Neuronal stem cell (in vitro differentiated cells): ENCODE measurements at regions not wholly inside any gene's neighbourhood (a gene's known extent, or its start where the extent isn't known, plus 50 kb on each side); places are given as distances from the start of the nearest gene placed in this dataset.

Source experiments
- DNase-seq: peaks from one replicate; pipeline ENCODE4 v3.0.0-alpha.2; 2013; ENCODE audit warnings: low spot score
- H2AFZ ChIP-seq: one replicate; pipeline ENCODE4 v1.6.1; 2013; ENCODE audit warnings: mild to moderate bottlenecking, low read length, inconsistent platforms
- H2AK5ac ChIP-seq: 2 replicates; pipeline ENCODE4 v1.6.1; 2013; ENCODE audit warnings: low read depth, mild to moderate bottlenecking, inconsistent platforms, low read length, moderate library complexity, mixed read lengths
- H2BK120ac ChIP-seq: 2 replicates; pipeline ENCODE4 v1.6.1; 2013; ENCODE audit warnings: low read depth, mild to moderate bottlenecking, inconsistent platforms, low read length, moderate library complexity, mixed read lengths
- H2BK12ac ChIP-seq: one replicate; pipeline ENCODE4 v1.6.1; 2013; ENCODE audit warnings: low read length, inconsistent platforms
- H2BK15ac ChIP-seq: 2 replicates; pipeline ENCODE4 v1.6.1; 2013; ENCODE audit warnings: mild to moderate bottlenecking, low read length, inconsistent platforms, mixed read lengths
- H2BK5ac ChIP-seq: one replicate; pipeline ENCODE4 v1.6.1; 2013; ENCODE audit warnings: inconsistent platforms, mild to moderate bottlenecking, low read length, moderate library complexity
- H3K14ac ChIP-seq: one replicate; pipeline ENCODE4 v1.6.1; 2013; ENCODE audit warnings: low read length, inconsistent platforms
- H3K18ac ChIP-seq: 2 replicates; pipeline ENCODE4 v1.6.1; 2013; ENCODE audit warnings: low read length, inconsistent platforms
- H3K23ac ChIP-seq: 2 replicates; pipeline ENCODE4 v1.6.1; 2013; ENCODE audit warnings: low read depth, mild to moderate bottlenecking, mixed read lengths, low read length, inconsistent platforms; ENCODE audit not compliant: poor library complexity
- H3K27ac ChIP-seq: replicated peaks from 3 replicates; pipeline ENCODE4 v1.5.1; 2013; ENCODE audit warnings: low read length, inconsistent platforms
- H3K27me3 ChIP-seq, 3 experiments: 2 replicates each; pipeline ENCODE4 v1.6.1; 2013; ENCODE audit warnings: low read length in 3 of 3, mild to moderate bottlenecking in 2 of 3, inconsistent platforms in 1 of 3, low read depth in 1 of 3, mixed read lengths in 1 of 3, moderate library complexity in 1 of 3; ENCODE audit not compliant: control insufficient read depth in 3 of 3, insufficient read depth in 3 of 3
- H3K36me3 ChIP-seq, 2 donors: replicated peaks in 1 of 2; 2 replicates each; pipeline ENCODE4 v1.6.1; 2013; ENCODE audit warnings: low read length in 2 of 2; ENCODE audit not compliant: control insufficient read depth in 2 of 2, insufficient read depth in 2 of 2
- H3K4ac ChIP-seq: 2 replicates; pipeline ENCODE4 v1.6.1; 2013; ENCODE audit warnings: inconsistent platforms, mild to moderate bottlenecking, low read length, moderate library complexity
- H3K4me1 ChIP-seq, 2 donors: 1 replicate in 1 of 2; 2 replicates in 1 of 2; pipeline ENCODE4 v1.6.1; 2013; ENCODE audit warnings: low read length in 2 of 2, low read depth in 1 of 2; ENCODE audit not compliant: control insufficient read depth in 2 of 2, insufficient read depth in 1 of 2
- H3K4me2 ChIP-seq: one replicate; pipeline ENCODE4 v1.6.1; 2013; ENCODE audit warnings: mild to moderate bottlenecking, low read length, inconsistent platforms; ENCODE audit not compliant: insufficient read depth, poor library complexity, severe bottlenecking
- H3K4me3 ChIP-seq, 2 donors: 2 replicates each; pipeline ENCODE4 v1.5.1; 2013; ENCODE audit warnings: low read length in 2 of 2, mild to moderate bottlenecking in 2 of 2, inconsistent platforms in 1 of 2, moderate library complexity in 1 of 2
- H3K79me1 ChIP-seq: one replicate; pipeline ENCODE4 v1.6.1; 2013; ENCODE audit warnings: low read depth, mild to moderate bottlenecking, inconsistent platforms, low read length, moderate library complexity
- H3K9ac ChIP-seq: one replicate; pipeline ENCODE4 v1.6.1; 2013; ENCODE audit warnings: mild to moderate bottlenecking, low read depth, low read length, inconsistent platforms; ENCODE audit not compliant: poor library complexity
- H3K9me3 ChIP-seq, 2 donors: replicated peaks in 1 of 2; 2 replicates each; pipeline versions ENCODE3 to v1.6.1; 2013; ENCODE audit warnings: low read length in 2 of 2, mild to moderate bottlenecking in 2 of 2, inconsistent platforms in 1 of 2, low read depth in 1 of 2, mixed read lengths in 1 of 2, moderate library complexity in 1 of 2; ENCODE audit not compliant: control insufficient read depth in 2 of 2, insufficient read depth in 1 of 2
- H4K8ac ChIP-seq: one replicate; pipeline ENCODE4 v1.6.1; 2013; ENCODE audit warnings: low read depth, mild to moderate bottlenecking, inconsistent platforms, low read length, moderate library complexity
- H4K91ac ChIP-seq: one replicate; pipeline ENCODE4 v1.6.1; 2013; ENCODE audit warnings: low read length, low read depth, mild to moderate bottlenecking, inconsistent platforms; ENCODE audit not compliant: poor library complexity
- WGBS, 2 donors: extraction: QIAGEN DNeasy Blood & Tissue Kit; methylation state at CpG; one replicate each; pipeline ENCODE4 v1.1.7; 2013; ENCODE audit warnings: missing lambda C conversion rate in 2 of 2, mixed read lengths in 1 of 2; ENCODE audit not compliant: insufficient read length in 2 of 2, insufficient replicate concordance in 1 of 2; ENCODE audit errors: extremely low coverage in 2 of 2; 5-methylcytosine and 5-hydroxymethylcytosine counted together

- Histone ChIP-seq H3K4me1 (no peaks in the 10 kb centered on the region), H3K14ac (no peak overlapping the region), H3K23ac (peak overlapping the region; percentile 62), H3K18ac (peak overlapping the region; percentile 53), H2AFZ (no peak overlapping the region), H3K4me3 (no peak overlapping the region), H3K4me2 (no peak overlapping the region), H3K9me3 (peaks cover 0 to 3% of the 10 kb centered on the region in 2 donors), H4K8ac (no peak overlapping the region), H3K4ac (peak overlapping the region; percentile 29), H3K27me3 (no peaks in the 10 kb centered on the region), H4K91ac (no peak overlapping the region), H3K9ac (no peak overlapping the region), H2AK5ac (peak overlapping the region; percentile 64), H3K79me1 (no peaks in the 10 kb centered on the region), H2BK12ac (no peak overlapping the region), H3K36me3 (no peaks in the 10 kb centered on the region), H3K27ac (no peak overlapping the region), H2BK5ac (no peak overlapping the region), H2BK15ac (peak overlapping the region; percentile 21), H2BK120ac (peak overlapping the region; percentile 83)
- no CpG with 5 or more reads among the region's 4 CpGs for WGBS, 2 donors
- no peak for DNase-seq
Observed at GRCh38 chr10:32123021-32123420, 66.8 kb upstream of the KIF5B start.

- Histone ChIP-seq H2BK12ac (no peak overlapping the region), H3K23ac (no peak overlapping the region), H4K8ac (no peak overlapping the region), H3K4me3 (no peak overlapping the region), H2BK5ac (no peak overlapping the region), H2AFZ (no peak overlapping the region), H3K27ac (no peak overlapping the region), H3K9me3 (peaks cover 0 to 3% of the 10 kb centered on the region in 2 donors), H3K4me2 (no peak overlapping the region), H4K91ac (no peak overlapping the region), H3K79me1 (no peaks in the 10 kb centered on the region), H3K4me1 (no peaks in the 10 kb centered on the region), H2AK5ac (peak overlapping the region; percentile 78), H2BK120ac (no peak overlapping the region), H3K9ac (no peak overlapping the region), H2BK15ac (no peak overlapping the region), H3K27me3 (no peaks in the 10 kb centered on the region), H3K18ac (peak overlapping the region; percentile 61), H3K4ac (no peak overlapping the region), H3K36me3 (no peaks in the 10 kb centered on the region), H3K14ac (no peak overlapping the region)
- DNase-seq = no peak
- no CpG with 5 or more reads among the region's 4 CpGs for WGBS, 2 donors
Observed at GRCh38 chr10:32121648-32122047, 65.4 kb upstream of the KIF5B start.

- Histone ChIP-seq H2BK15ac (no peak overlapping the region), H3K27me3 (no peaks in the 10 kb centered on the region), H3K27ac (no peak overlapping the region), H3K4me2 (no peak overlapping the region), H2BK120ac (no peak overlapping the region), H3K18ac (no peak overlapping the region), H4K91ac (no peak overlapping the region), H2AFZ (no peak overlapping the region), H4K8ac (no peak overlapping the region), H3K4me3 (no peak overlapping the region), H3K79me1 (no peaks in the 10 kb centered on the region), H3K23ac (no peak overlapping the region), H3K36me3 (no peaks in the 10 kb centered on the region), H2AK5ac (no peak overlapping the region), H3K4me1 (no peaks in the 10 kb centered on the region), H3K4ac (no peak overlapping the region), H3K9me3 (peaks cover 0 to 3% of the 10 kb centered on the region in 2 donors), H3K14ac (no peak overlapping the region), H2BK5ac (no peak overlapping the region), H3K9ac (no peak overlapping the region), H2BK12ac (no peak overlapping the region)
- no peak for DNase-seq
- WGBS, 2 donors = no CpG with 5 or more reads among the region's 3 CpGs
Observed at GRCh38 chr10:32120147-32120546, 63.9 kb upstream of the KIF5B start.

- Histone ChIP-seq H2BK12ac (no peak overlapping the region), H3K14ac (no peak overlapping the region), H2AFZ (no peak overlapping the region), H3K36me3 (no peaks in the 10 kb centered on the region), H3K27ac (no peak overlapping the region), H3K4ac (no peak overlapping the region), H3K18ac (no peak overlapping the region), H3K27me3 (no peaks in the 10 kb centered on the region), H4K91ac (no peak overlapping the region), H2BK5ac (no peak overlapping the region), H3K9me3 (no peaks in the 10 kb centered on the region), H3K4me1 (no peaks in the 10 kb centered on the region), H3K4me3 (no peak overlapping the region), H4K8ac (no peak overlapping the region), H2BK120ac (no peak overlapping the region), H3K23ac (no peak overlapping the region), H3K9ac (no peak overlapping the region), H2BK15ac (no peak overlapping the region), H3K4me2 (no peak overlapping the region), H3K79me1 (no peaks in the 10 kb centered on the region), H2AK5ac (no peak overlapping the region)
- DNase-seq = no peak
- no CpG with 5 or more reads among the region's 1 CpG for WGBS, 2 donors
Observed at GRCh38 chr10:32114508-32114907, 58.3 kb upstream of the KIF5B start.
